DMS114 treated with DMSO at 0.1 percent for 48 hours (cell line): ENCODE measurements at regions not wholly inside any gene's neighbourhood (a gene's known extent, or its start where the extent isn't known, plus 50 kb on each side); places are given as distances from the start of the nearest gene placed in this dataset.

Experiments used
- DNase-seq: peaks from one replicate; lab custom pipeline; 2025; ENCODE audit not compliant: unreplicated experiment; lab: John Stamatoyannopoulos, UW

- no peak for DNase-seq
Observed at GRCh38 chr17:73974536-73974935, 228.9 kb upstream of the RPL38 start.

GRCh38 chr17:73976147-73976546 is 227.3 kb upstream of the RPL38 start:
- DNase-seq = no peak

GRCh38 chr17:73976676-73977521 is 226.6 kb upstream of the RPL38 start:
- no peak for DNase-seq

GRCh38 chr17:73980517-73980916 is 223.0 kb upstream of the RPL38 start:
- DNase-seq = no peak

- DNase-seq = no peak
Observed at GRCh38 chr17:73982871-73983270, 220.6 kb upstream of the RPL38 start.

GRCh38 chr17:73983621-73984400 is 219.7 kb upstream of the RPL38 start:
- no peak for DNase-seq

GRCh38 chr17:73984941-73985340 is 218.5 kb upstream of the RPL38 start:
- no peak for DNase-seq

- DNase-seq = no peak
Observed at GRCh38 chr17:73985466-73986015, 217.9 kb upstream of the RPL38 start.

GRCh38 chr17:73986641-73987177 is 216.8 kb upstream of the RPL38 start:
- DNase-seq = no peak

GRCh38 chr17:73987395-73987794 is 216.1 kb upstream of the RPL38 start:
- no peak for DNase-seq

- no peak for DNase-seq
Observed at GRCh38 chr17:73987845-73988509, 215.5 kb upstream of the RPL38 start.

- no peak for DNase-seq
Observed at GRCh38 chr17:73989671-73990070, 213.8 kb upstream of the RPL38 start.

GRCh38 chr17:73990290-73990689 is 213.2 kb upstream of the RPL38 start:
- DNase-seq = no peak

GRCh38 chr17:73991260-73991659 is 212.2 kb upstream of the RPL38 start:
- no peak for DNase-seq

- DNase-seq = no peak
Observed at GRCh38 chr17:73994946-73995345, 208.5 kb upstream of the RPL38 start.

GRCh38 chr17:73997059-73997458 is 206.4 kb upstream of the RPL38 start:
- DNase-seq = no peak

GRCh38 chr17:73998249-73998648 is 205.2 kb upstream of the RPL38 start:
- DNase-seq = no peak

GRCh38 chr17:73998653-73999645 is 204.5 kb upstream of the RPL38 start:
- no peak for DNase-seq

GRCh38 chr17:74001145-74001544 is 202.3 kb upstream of the RPL38 start:
- DNase-seq = no peak

GRCh38 chr17:74002241-74002640 is 201.2 kb upstream of the RPL38 start:
- no peak for DNase-seq
